Neural cell (in vitro differentiated cells): ENCODE measurements at regions not wholly inside any gene's neighbourhood (a gene's known extent, or its start where the extent isn't known, plus 50 kb on each side); places are given as distances from the start of the nearest gene placed in this dataset.

Experiments used
- H2AFZ ChIP-seq: fragments of 200-600, 300-800 bp; sonication (generic), shearing (Covaris generic); 2 replicates; pipeline ENCODE4 v1.6.0; 2014; ENCODE audit warnings: low read depth, mild to moderate bottlenecking, antibody characterized with exemption, low read length, moderate library complexity
- H3F3A ChIP-seq: fragments of 200-600 bp; shearing (Covaris generic); 2 replicates; pipeline ENCODE4 v1.6.1; 2016; ENCODE audit warnings: mild to moderate bottlenecking, moderate library complexity, mixed read lengths, antibody characterized with exemption, low read length; ENCODE audit not compliant: insufficient read depth, poor library complexity, severe bottlenecking
- H3K27ac ChIP-seq: fragments of 200-600, 300-800 bp; sonication (generic), shearing (Covaris generic); 2 replicates; pipeline ENCODE4 v1.5.1; 2014; ENCODE audit warnings: mild to moderate bottlenecking, low read length, moderate library complexity
- H3K27me3 ChIP-seq: fragments of 300-800, 200-600 bp; sonication (generic), shearing (Covaris generic); 2 replicates; pipeline ENCODE4 v1.6.0; 2014; ENCODE audit warnings: mild to moderate bottlenecking, low read depth, low read length, moderate library complexity; ENCODE audit not compliant: insufficient read depth
- H3K36me3 ChIP-seq: fragments of 300-800, 200-600 bp; sonication (generic), shearing (Covaris generic); 2 replicates; pipeline ENCODE4 v1.5.1; 2014; ENCODE audit warnings: mild to moderate bottlenecking, antibody characterized with exemption, low read length, moderate library complexity; ENCODE audit not compliant: insufficient read depth
- H3K4me2 ChIP-seq: fragments of 300-800, 200-600 bp; sonication (generic), shearing (Covaris generic); 2 replicates; pipeline ENCODE4 v1.6.0; 2014; ENCODE audit warnings: mild to moderate bottlenecking, low read length
- H3K4me3 ChIP-seq: fragments of 300-800, 200-600 bp; sonication (generic), shearing (Covaris generic); 2 replicates; pipeline ENCODE4 v1.5.1; 2014; ENCODE audit warnings: mild to moderate bottlenecking, low read length, moderate library complexity
- H3K79me2 ChIP-seq: fragments of 200-600 bp; shearing (Covaris generic); replicated peaks from 2 replicates; pipeline ENCODE4 v1.6.0; 2014; ENCODE audit warnings: mild to moderate bottlenecking, low read length, moderate library complexity; ENCODE audit not compliant: insufficient read depth
- H3K9ac ChIP-seq: fragments of 300-800, 200-600 bp; sonication (generic), shearing (Covaris generic); 2 replicates; pipeline ENCODE4 v1.6.1; 2016; ENCODE audit warnings: mild to moderate bottlenecking, low read length, mixed read lengths
- H3K9me2 ChIP-seq: fragments of 200-600 bp; shearing (Covaris generic); 2 replicates; pipeline ENCODE4 v1.6.1; 2016; ENCODE audit warnings: mild to moderate bottlenecking, low read length, mixed read lengths; ENCODE audit not compliant: insufficient read depth
- H3K9me3 ChIP-seq: fragments of 200-600, 300-800 bp; sonication (generic), shearing (Covaris generic); 2 replicates; pipeline ENCODE4 v1.6.1; 2016; ENCODE audit warnings: mild to moderate bottlenecking, mixed run types, low read length, moderate library complexity, mixed read lengths
- H4K20me1 ChIP-seq: fragments of 200-600 bp; shearing (Covaris generic); 2 replicates; pipeline ENCODE4 v1.6.1; 2016; ENCODE audit warnings: mild to moderate bottlenecking, mixed run types; ENCODE audit not compliant: insufficient read depth
- CTCF ChIP-seq: fragments of 450-650 bp; IDR thresholded peaks from 2 replicates; pipeline ENCODE4 v1.5.1; 2014; ENCODE audit warnings: antibody characterized with exemption, mild to moderate bottlenecking, moderate library complexity; ENCODE audit not compliant: poor library complexity, severe bottlenecking
- EP300 ChIP-seq: fragments of 450-650 bp; conservative IDR thresholded peaks from 2 replicates; pipeline ENCODE4 v1.6.1; 2014; ENCODE audit warnings: antibody characterized with exemption, mild to moderate bottlenecking, moderate library complexity; ENCODE audit not compliant: poor library complexity, severe bottlenecking
- EZH2 ChIP-seq: fragments of 200-600, 300-800 bp; shearing (Covaris generic), sonication (generic); IDR thresholded peaks from 2 replicates; pipeline ENCODE4 v1.6.1; 2014; ENCODE audit warnings: antibody characterized with exemption, low read length, borderline replicate concordance, mild to moderate bottlenecking; ENCODE audit not compliant: insufficient read depth, poor library complexity, severe bottlenecking
- MXI1 ChIP-seq: fragments of 450-650 bp; conservative IDR thresholded peaks from 2 replicates; pipeline ENCODE4 v1.6.1; 2014; ENCODE audit warnings: antibody characterized with exemption, mild to moderate bottlenecking; ENCODE audit not compliant: poor library complexity, severe bottlenecking
- POLR2AphosphoS5 ChIP-seq: IDR thresholded peaks from 2 replicates; pipeline ENCODE4 v1.6.1; 2012
- RAD21 ChIP-seq: fragments of 450-650 bp; conservative IDR thresholded peaks from 2 replicates; pipeline ENCODE4 v1.6.1; 2014; ENCODE audit warnings: antibody characterized with exemption, mild to moderate bottlenecking, moderate library complexity
- REST ChIP-seq: IDR thresholded peaks from 2 replicates; pipeline ENCODE4 v1.6.1; 2012; ENCODE audit warnings: borderline replicate concordance
- SMC3 ChIP-seq: fragments of 450-650 bp; conservative IDR thresholded peaks from 2 replicates; pipeline ENCODE4 v1.6.1; 2014; ENCODE audit warnings: antibody characterized with exemption, mild to moderate bottlenecking, moderate library complexity; ENCODE audit not compliant: poor library complexity
- TAF1 ChIP-seq: IDR thresholded peaks from 2 replicates; pipeline ENCODE4 v1.6.1; 2012; ENCODE audit warnings: low read depth

GRCh38 chr21:27653481-27653880 is 686.6 kb upstream of the ADAMTS5 start:
- H3K27ac ChIP-seq: no peak overlapping the region
- H3F3A ChIP-seq: no peaks in the 10 kb centered on the region
- no peak overlapping the region for H3K4me3 ChIP-seq
- no peaks in the 10 kb centered on the region for H3K9me3 ChIP-seq
- TF ChIP-seq EP300: no peak
- no peak for TF ChIP-seq RAD21
- TF ChIP-seq SMC3: no peak
- no peak for TF ChIP-seq REST
- no peak for TF ChIP-seq POLR2AphosphoS5
- TF ChIP-seq TAF1: no peak
- TF ChIP-seq EZH2: no peak
- no peak for TF ChIP-seq MXI1
- TF ChIP-seq CTCF: no peak
- H3K9me2 ChIP-seq: no peaks in the 10 kb centered on the region
- no peaks in the 10 kb centered on the region for H3K27me3 ChIP-seq
- no peak overlapping the region for H2AFZ ChIP-seq
- H3K79me2 ChIP-seq: no peaks in the 10 kb centered on the region
- H3K36me3 ChIP-seq: no peaks in the 10 kb centered on the region
- H3K4me2 ChIP-seq: no peak overlapping the region
- H3K9ac ChIP-seq: no peak overlapping the region
- H4K20me1 ChIP-seq: no peaks in the 10 kb centered on the region

- H3K79me2 ChIP-seq: no peaks in the 10 kb centered on the region
- H3K27ac ChIP-seq: no peak overlapping the region
- no peaks in the 10 kb centered on the region for H3F3A ChIP-seq
- no peaks in the 10 kb centered on the region for H3K27me3 ChIP-seq
- no peak overlapping the region for H3K9ac ChIP-seq
- H3K36me3 ChIP-seq: no peaks in the 10 kb centered on the region
- H4K20me1 ChIP-seq: no peaks in the 10 kb centered on the region
- no peaks in the 10 kb centered on the region for H3K9me3 ChIP-seq
- no peak overlapping the region for H2AFZ ChIP-seq
- TF ChIP-seq CTCF: no peak
- no peak overlapping the region for H3K4me2 ChIP-seq
- no peak overlapping the region for H3K4me3 ChIP-seq
- H3K9me2 ChIP-seq: no peaks in the 10 kb centered on the region
Observed at GRCh38 chr21:27649762-27650161, 682.9 kb upstream of the ADAMTS5 start.
